Vagina (tissue), 2 donors: ENCODE measurements at regions not wholly inside any gene's neighbourhood (a gene's known extent, or its start where the extent isn't known, plus 50 kb on each side); places are given as distances from the start of the nearest gene placed in this dataset.

Experiments used
- POLR2AphosphoS5 ChIP-seq, 2 donors: sonication (generic); formaldehyde crosslinking; IDR thresholded peaks; one replicate each; pipeline ENCODE4 v1.9.0; 2017; ENCODE audit warnings: antibody characterized with exemption in 2 of 2, mild to moderate bottlenecking in 2 of 2, low read depth in 1 of 2; ENCODE audit not compliant: insufficient read depth in 1 of 2
- TF ChIP-seq, protein P1 (sequence below), 3 experiments: fragments of 450-650 bp in 2 of 3; fragments of 200-600 bp in 1 of 3; sonication (generic) in 1 of 3; IDR thresholded peaks; one replicate each; pipeline ENCODE4 v1.5.1; 2017 to 2019; ENCODE audit warnings: antibody characterized with exemption in 3 of 3, mild to moderate bottlenecking in 2 of 3, moderate library complexity in 2 of 3

DNA sequence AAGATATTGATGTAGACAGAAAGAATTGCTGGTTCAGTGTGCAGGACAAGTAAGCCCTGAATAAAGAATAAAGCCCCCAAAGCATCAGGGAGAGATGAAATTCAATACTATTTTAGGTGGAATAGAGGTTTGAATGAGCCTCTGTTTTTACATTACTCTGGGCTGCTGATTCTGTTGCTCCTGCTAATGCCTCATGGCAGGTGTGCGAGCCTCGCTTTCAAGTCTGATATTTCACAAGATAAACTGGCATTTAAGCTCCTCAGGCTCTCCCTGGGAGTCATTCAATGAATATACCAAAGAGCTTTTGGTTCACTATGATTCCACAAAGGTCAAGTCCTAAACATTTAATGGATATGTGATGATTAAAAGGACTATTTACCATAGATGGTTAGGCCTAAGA lies 601.0 kb upstream of the SLC39A10 start:
- TF ChIP-seq, protein P1, sequence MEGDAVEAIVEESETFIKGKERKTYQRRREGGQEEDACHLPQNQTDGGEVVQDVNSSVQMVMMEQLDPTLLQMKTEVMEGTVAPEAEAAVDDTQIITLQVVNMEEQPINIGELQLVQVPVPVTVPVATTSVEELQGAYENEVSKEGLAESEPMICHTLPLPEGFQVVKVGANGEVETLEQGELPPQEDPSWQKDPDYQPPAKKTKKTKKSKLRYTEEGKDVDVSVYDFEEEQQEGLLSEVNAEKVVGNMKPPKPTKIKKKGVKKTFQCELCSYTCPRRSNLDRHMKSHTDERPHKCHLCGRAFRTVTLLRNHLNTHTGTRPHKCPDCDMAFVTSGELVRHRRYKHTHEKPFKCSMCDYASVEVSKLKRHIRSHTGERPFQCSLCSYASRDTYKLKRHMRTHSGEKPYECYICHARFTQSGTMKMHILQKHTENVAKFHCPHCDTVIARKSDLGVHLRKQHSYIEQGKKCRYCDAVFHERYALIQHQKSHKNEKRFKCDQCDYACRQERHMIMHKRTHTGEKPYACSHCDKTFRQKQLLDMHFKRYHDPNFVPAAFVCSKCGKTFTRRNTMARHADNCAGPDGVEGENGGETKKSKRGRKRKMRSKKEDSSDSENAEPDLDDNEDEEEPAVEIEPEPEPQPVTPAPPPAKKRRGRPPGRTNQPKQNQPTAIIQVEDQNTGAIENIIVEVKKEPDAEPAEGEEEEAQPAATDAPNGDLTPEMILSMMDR (IDR thresholded peaks at IDR 0.05) = no peak
- TF ChIP-seq POLR2AphosphoS5 (IDR thresholded peaks at IDR 0.05; ENCODE audit: insufficient read depth in 1 of 2, low read depth in 1 of 2) = no peak
